ENCODE measurements at regions not wholly inside any gene's neighbourhood (a gene's known extent, or its start where the extent isn't known, plus 50 kb on each side); places are given as distances from the start of the nearest gene placed in this dataset.

- TF ChIP-seq CTCF (IDR thresholded peaks at IDR 0.05; ENCODE audit: extremely low read depth in 1 of 2, insufficient read depth in 1 of 2, low read depth in 1 of 2, low read length in 2 of 2) = no peak
- TF ChIP-seq EZH2 (IDR thresholded peaks at IDR 0.05; ENCODE audit: borderline replicate concordance, low read depth, low read length, severe bottlenecking) = no peak
- TF ChIP-seq POLR2AphosphoS5 (IDR thresholded peaks at IDR 0.05; ENCODE audit: insufficient read depth, low read depth, low read length) = no peak
- TF ChIP-seq POLR2A (IDR thresholded peaks at IDR 0.05; ENCODE audit: low read depth, low read length) = no peak
- TF ChIP-seq, protein P1, sequence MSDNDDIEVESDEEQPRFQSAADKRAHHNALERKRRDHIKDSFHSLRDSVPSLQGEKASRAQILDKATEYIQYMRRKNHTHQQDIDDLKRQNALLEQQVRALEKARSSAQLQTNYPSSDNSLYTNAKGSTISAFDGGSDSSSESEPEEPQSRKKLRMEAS (IDR thresholded peaks at IDR 0.05; ENCODE audit: insufficient read depth, insufficient read length) = no peak
- no peak for TF ChIP-seq JUN (IDR thresholded peaks at IDR 0.05; ENCODE audit: borderline replicate concordance, insufficient read depth, insufficient read length, low read depth)
These were observed 238.5 kb downstream of the TBX18 start for GRCh38 chr6:84525907-84526306.
